ENCODE measurements at regions not wholly inside any gene's neighbourhood (a gene's known extent, or its start where the extent isn't known, plus 50 kb on each side); places are given as distances from the start of the nearest gene placed in this dataset.

DNA sequence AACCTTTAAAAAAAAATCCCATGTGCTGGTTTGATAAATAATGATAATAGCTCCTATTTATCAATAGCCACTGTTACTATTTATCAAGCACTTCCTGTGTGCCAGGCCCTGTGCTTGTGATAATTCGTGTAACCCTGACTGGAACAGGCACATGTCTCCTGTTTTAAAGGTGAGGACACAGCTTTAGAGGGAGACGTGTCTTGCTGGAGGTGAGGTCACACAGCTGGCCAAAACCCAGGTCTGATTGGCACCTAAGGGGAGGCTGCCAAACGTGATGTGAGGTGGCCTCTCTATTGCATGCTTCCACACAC is 156.6 kb downstream of the VRK1 start:
- no peak for TF ChIP-seq EZH2 (IDR thresholded peaks at IDR 0.05; ENCODE audit: borderline replicate concordance, low read length)
- TF ChIP-seq, protein P1, sequence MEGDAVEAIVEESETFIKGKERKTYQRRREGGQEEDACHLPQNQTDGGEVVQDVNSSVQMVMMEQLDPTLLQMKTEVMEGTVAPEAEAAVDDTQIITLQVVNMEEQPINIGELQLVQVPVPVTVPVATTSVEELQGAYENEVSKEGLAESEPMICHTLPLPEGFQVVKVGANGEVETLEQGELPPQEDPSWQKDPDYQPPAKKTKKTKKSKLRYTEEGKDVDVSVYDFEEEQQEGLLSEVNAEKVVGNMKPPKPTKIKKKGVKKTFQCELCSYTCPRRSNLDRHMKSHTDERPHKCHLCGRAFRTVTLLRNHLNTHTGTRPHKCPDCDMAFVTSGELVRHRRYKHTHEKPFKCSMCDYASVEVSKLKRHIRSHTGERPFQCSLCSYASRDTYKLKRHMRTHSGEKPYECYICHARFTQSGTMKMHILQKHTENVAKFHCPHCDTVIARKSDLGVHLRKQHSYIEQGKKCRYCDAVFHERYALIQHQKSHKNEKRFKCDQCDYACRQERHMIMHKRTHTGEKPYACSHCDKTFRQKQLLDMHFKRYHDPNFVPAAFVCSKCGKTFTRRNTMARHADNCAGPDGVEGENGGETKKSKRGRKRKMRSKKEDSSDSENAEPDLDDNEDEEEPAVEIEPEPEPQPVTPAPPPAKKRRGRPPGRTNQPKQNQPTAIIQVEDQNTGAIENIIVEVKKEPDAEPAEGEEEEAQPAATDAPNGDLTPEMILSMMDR (conservative IDR thresholded peaks at IDR 0.05 in 1 of 2, IDR thresholded peaks at IDR 0.05 in 1 of 2; ENCODE audit: extremely low read depth in 1 of 2, insufficient read depth in 1 of 2, low read depth in 1 of 2, low read length in 2 of 2) = no peak

All from mammary epithelial cell (primary cell).